Coronary artery (tissue), 2 donors: ENCODE measurements at regions not wholly inside any gene's neighbourhood (a gene's known extent, or its start where the extent isn't known, plus 50 kb on each side); places are given as distances from the start of the nearest gene placed in this dataset.

ENCODE experiments used
- DNase-seq: peaks from one replicate; pipeline ENCODE4 v3.0.0-alpha.2; 2017; ENCODE audit warnings: low spot score
- H3K27ac ChIP-seq, 2 donors: fragments of 200-600 bp; sonication (generic); one replicate each; pipeline ENCODE4 v1.5.1; 2016 to 2019
- H3K4me3 ChIP-seq: fragments of 200-600 bp; sonication (generic); 2 replicates; pipeline ENCODE4 v1.5.1; 2016; ENCODE audit warnings: mild to moderate bottlenecking, moderate library complexity
- TF ChIP-seq, protein P1 (sequence below): fragments of 200-600 bp; sonication (generic); IDR thresholded peaks from one replicate; pipeline ENCODE4 v1.5.1; 2019; ENCODE audit warnings: antibody characterized with exemption

DNA sequence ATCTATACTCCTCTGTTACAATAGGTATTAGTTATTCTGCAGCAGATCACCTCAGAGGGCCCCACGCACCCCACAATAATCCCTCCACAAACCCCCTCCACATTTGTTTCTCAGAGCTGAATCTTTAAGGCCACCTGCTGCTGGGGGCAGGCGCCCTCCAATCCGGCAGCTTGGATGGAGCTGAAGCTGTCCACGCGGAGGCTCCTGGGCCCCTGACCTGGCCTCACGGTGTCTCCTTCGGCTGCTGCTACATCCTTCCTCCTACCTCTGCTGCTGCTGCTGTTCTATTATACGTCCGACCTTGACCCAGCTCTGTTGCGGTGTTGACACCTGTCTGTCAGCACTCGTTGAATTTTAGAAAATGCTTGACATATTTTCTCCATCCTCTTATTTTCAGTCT lies 430.2 kb upstream of the ZFP42 start:
- DNase-seq: no peak
- H3K27ac ChIP-seq: no peak overlapping the region
- TF ChIP-seq, protein P1, sequence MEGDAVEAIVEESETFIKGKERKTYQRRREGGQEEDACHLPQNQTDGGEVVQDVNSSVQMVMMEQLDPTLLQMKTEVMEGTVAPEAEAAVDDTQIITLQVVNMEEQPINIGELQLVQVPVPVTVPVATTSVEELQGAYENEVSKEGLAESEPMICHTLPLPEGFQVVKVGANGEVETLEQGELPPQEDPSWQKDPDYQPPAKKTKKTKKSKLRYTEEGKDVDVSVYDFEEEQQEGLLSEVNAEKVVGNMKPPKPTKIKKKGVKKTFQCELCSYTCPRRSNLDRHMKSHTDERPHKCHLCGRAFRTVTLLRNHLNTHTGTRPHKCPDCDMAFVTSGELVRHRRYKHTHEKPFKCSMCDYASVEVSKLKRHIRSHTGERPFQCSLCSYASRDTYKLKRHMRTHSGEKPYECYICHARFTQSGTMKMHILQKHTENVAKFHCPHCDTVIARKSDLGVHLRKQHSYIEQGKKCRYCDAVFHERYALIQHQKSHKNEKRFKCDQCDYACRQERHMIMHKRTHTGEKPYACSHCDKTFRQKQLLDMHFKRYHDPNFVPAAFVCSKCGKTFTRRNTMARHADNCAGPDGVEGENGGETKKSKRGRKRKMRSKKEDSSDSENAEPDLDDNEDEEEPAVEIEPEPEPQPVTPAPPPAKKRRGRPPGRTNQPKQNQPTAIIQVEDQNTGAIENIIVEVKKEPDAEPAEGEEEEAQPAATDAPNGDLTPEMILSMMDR: no peak
- H3K4me3 ChIP-seq: no peak overlapping the region

DNA sequence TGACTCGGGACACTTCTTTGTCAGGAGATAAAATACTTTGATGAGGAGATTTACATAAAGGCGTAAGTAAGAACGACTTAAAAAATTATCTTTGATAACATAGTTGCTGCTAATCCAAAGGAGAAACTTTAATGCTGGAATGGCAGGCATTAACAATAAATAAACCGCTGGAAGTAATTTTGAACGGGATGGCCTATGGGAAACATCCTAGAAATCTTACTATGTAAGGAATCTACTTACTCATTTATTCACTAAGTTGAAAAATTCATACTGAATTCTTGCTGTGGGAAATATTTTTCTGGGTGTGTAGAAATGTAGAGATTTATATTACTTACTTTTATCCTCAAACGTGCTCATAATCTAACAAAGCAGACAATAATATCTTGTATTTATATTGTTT lies 425.7 kb upstream of the ZFP42 start:
- H3K27ac ChIP-seq: no peak overlapping the region
- DNase-seq: no peak
- H3K4me3 ChIP-seq: no peak overlapping the region
- TF ChIP-seq, protein P1: no peak

DNA sequence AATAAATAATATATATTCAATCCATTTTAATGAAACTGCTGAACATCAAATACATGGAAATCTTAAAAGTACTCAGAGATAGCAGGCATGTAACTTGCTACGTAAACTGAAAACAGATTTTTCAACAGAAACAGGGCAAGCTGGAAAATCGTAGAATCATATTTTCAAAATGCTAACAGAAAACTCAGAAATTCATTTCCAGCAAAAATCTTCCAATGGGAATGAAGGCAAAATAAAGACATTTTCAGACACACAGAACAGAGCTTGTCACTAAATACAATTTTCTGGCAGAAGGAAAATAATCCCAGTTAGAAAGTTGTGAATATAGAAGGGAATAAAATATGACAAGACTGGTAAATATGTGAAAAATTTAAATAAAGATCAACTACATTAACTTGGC lies 419.9 kb upstream of the ZFP42 start:
- DNase-seq: no peak
- Histone ChIP-seq H3K27ac (no peak overlapping the region), H3K4me3 (no peak overlapping the region)
- TF ChIP-seq, protein P1: no peak

DNA sequence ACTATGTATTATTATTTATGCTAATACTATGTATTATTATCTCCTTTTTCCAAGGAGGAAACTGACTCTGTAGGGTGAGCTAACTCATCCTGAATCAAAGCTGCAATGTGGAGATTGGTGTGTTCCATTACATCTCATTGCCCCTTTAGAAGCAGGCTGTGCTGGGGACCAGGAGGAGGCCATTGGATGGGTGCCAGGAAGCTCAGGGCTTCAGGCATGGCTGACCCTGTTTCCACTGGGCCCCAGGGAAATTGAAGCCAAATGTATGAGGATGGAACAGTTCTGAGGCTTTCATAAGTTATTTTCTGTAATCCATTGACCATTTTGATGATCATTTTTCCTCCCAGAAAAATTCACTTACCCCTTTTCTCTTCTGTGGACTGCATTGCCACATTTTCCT lies 418.8 kb upstream of the ZFP42 start:
- no peak overlapping the region for H3K4me3 ChIP-seq
- TF ChIP-seq, protein P1: no peak
- no peak overlapping the region for H3K27ac ChIP-seq
- DNase-seq: no peak

DNA sequence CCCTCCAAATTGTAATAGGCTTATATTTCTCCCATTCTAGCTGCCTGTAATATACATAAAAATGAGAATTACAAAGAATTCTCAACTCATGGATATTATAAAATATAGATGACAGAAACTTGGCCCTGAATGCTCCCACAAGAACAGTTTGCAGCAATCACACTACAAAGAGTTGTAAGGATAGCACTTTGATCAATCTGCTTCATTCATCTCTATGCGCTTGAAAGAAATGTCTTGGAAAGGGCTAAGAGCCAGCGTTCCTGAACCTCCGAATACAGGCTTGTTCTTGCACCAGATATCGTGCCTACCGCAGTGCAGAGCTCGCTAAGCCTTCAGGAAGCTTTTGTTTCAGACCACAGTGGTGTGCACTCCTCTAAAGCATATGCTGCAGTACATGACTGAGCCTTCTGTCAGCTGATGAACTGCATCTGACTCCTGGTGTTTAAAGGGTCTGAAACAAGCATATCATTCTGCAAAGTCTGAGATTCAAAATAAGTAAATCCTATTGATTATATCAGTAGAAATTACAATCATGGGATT lies 417.6 kb upstream of the ZFP42 start:
- H3K27ac ChIP-seq: no peak overlapping the region
- no peak overlapping the region for H3K4me3 ChIP-seq
- DNase-seq: no peak
- TF ChIP-seq, protein P1: no peak

DNA sequence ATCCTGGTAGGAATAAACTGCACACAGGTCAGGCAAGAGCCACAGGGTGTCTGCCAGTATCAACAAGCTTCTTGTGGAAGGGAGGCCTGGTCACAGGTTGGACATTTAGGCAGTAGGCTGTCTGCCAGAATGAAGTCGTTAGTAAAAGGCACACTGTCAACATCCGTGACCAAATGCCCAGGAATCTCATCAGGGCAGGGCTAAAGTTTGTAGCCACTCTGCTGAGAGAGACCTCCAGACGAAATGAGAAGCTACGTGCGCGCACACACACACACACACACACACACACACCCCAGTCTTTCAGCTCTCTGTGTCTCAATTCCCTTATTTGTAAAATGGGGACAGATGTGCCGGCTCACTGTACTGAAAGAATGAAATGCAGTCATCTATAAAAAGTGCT lies 408.7 kb upstream of the ZFP42 start:
- no peak for DNase-seq
- H3K27ac ChIP-seq: no peak overlapping the region
- TF ChIP-seq, protein P1: no peak
- no peak overlapping the region for H3K4me3 ChIP-seq

DNA sequence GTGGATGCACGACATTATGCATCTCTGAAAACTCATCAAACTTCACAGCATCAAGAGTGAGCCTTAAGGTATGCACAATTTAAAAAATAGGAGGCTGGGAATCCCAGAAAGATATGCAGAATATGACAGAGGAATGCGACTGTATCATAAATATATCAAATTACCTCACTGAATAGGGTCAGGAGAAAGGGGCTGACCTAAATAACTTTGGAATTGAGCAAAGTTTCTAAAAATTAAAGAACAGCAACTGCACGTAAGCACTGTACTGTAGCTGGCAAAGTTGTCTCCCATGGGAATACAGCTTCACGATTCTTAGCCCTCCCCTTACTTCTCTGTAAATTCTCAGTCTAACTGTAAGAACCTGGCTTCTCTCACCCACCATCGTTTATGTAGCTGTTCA lies 397.4 kb upstream of the ZFP42 start:
- no peak for DNase-seq
- H3K27ac ChIP-seq: no peak overlapping the region
- TF ChIP-seq, protein P1: no peak
- no peak overlapping the region for H3K4me3 ChIP-seq
